ENCODE measurements at regions not wholly inside any gene's neighbourhood (a gene's known extent, or its start where the extent isn't known, plus 50 kb on each side); places are given as distances from the start of the nearest gene placed in this dataset.

DNA sequence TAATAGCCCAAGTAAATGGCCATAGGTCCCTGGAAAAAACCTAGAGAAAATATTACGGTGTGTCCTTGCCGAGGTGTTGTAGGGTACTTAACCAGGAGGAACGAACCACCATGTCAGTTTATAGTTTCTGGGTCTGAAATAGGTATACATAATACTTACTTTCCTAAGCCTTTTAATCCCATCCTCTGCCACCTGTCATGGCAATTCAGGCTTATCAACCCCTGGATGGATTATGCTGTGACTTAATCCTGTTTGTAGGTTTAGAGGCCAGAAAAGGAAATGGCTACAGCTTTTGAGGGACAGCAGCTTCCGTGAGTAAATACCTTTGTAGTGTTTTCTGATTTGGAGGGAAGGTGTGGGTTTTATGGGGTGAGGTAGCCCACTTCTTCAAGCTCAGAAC, 89.1 kb upstream of the PTPRD start:
- Histone ChIP-seq H3K4me2 (ENCODE audit: low read depth, low read length) (no peak overlapping the region), H3K4me3 (ENCODE audit: insufficient read depth, low read depth, low read length) (no peak overlapping the region), H2BK20ac (ENCODE audit: low read depth, low read length) (no peak overlapping the region), H2BK5ac (ENCODE audit: low read depth, low read length, poor library complexity, severe bottlenecking) (no peak overlapping the region), H4K20me1 (ENCODE audit: insufficient read depth, low read length) (no peaks in the 10 kb centered on the region), H3K9me3 (ENCODE audit: control insufficient read depth, insufficient read depth, low read length) (no peaks in the 10 kb centered on the region; the same call in 1 of the 2 replicates), H2AK9ac (replicated peaks; ENCODE audit: low read depth, low read length, poor library complexity) (no peak overlapping the region), H3K27ac (ENCODE audit: insufficient read depth, low read length) (no peak overlapping the region), H4K5ac (ENCODE audit: low read depth, low read length) (no peak overlapping the region), H4K8ac (ENCODE audit: low read depth in 2 of 2, low read length in 2 of 2) (no peak overlapping the region), H4K91ac (ENCODE audit: insufficient read depth, low read depth, low read length) (no peak overlapping the region), H2BK120ac (ENCODE audit: low read depth, low read length) (no peak overlapping the region), H3K56ac (ENCODE audit: extremely low read depth, insufficient read depth, low read length) (no peak overlapping the region), H3K9me1 (ENCODE audit: insufficient read depth, low read length) (no peaks in the 10 kb centered on the region), H2AK5ac (ENCODE audit: low read depth, low read length) (no peak overlapping the region), H3K4me1 (ENCODE audit: control insufficient read depth, insufficient read depth, low read length) (no peaks in the 10 kb centered on the region), H3K79me1 (ENCODE audit: low read depth in 1 of 2, low read length in 2 of 2) (no peaks in the 10 kb centered on the region), H3K36me3 (ENCODE audit: control insufficient read depth, insufficient read depth, low read length) (no peaks in the 10 kb centered on the region), H3K27me3 (ENCODE audit: control insufficient read depth, insufficient read depth, low read length) (no peaks in the 10 kb centered on the region), H3K23ac (ENCODE audit: low read depth, low read length) (no peak overlapping the region), H2BK15ac (ENCODE audit: low read depth, low read length) (no peak overlapping the region), H2AFZ (replicated peaks; ENCODE audit: low read length, poor library complexity) (no peak overlapping the region), H3K14ac (replicated peaks; ENCODE audit: low read depth, low read length) (no peak overlapping the region), H3K18ac (ENCODE audit: low read depth, low read length) (no peak overlapping the region), H3K4ac (ENCODE audit: low read depth, low read length) (no peak overlapping the region), H3K9ac (ENCODE audit: low read depth, low read length) (no peak overlapping the region)
- BruUV-seq (replicated peaks), result no TSS peak
- intact Hi-C loops (cut with micrococcal nuclease) (no loop called here), in situ Hi-C loops (cut with MboI; ENCODE audit: low sequenced_read_pairs) (no loop called here), dilution Hi-C loops (cut with HindIII; ENCODE audit: low sequenced_read_pairs, unreplicated experiment) (no loop called here)
- WGBS, 2 experiments (ENCODE audit: extremely low coverage in 2 of 2, insufficient read length in 1 of 2), result no CpG with 5 or more reads among the region's 4 CpGs
- no peak for TF ChIP-seq RFX5 (IDR thresholded peaks at IDR 0.05; ENCODE audit: low read depth, low read length)
- no peak for TF ChIP-seq POLR2A (IDR thresholded peaks at IDR 0.05; ENCODE audit: low read depth, low read length)
- TF ChIP-seq, protein P1, sequence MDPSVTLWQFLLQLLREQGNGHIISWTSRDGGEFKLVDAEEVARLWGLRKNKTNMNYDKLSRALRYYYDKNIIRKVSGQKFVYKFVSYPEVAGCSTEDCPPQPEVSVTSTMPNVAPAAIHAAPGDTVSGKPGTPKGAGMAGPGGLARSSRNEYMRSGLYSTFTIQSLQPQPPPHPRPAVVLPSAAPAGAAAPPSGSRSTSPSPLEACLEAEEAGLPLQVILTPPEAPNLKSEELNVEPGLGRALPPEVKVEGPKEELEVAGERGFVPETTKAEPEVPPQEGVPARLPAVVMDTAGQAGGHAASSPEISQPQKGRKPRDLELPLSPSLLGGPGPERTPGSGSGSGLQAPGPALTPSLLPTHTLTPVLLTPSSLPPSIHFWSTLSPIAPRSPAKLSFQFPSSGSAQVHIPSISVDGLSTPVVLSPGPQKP (IDR thresholded peaks at IDR 0.05; ENCODE audit: borderline replicate concordance, low read depth, low read length), result no peak
- no peak for TF ChIP-seq CHD1 (IDR thresholded peaks at IDR 0.05; ENCODE audit: low read depth, low read length)
- TF ChIP-seq RAD21 (IDR thresholded peaks at IDR 0.05; ENCODE audit: low read length), result no peak
- no peak for TF ChIP-seq FOS (IDR thresholded peaks at IDR 0.05; ENCODE audit: low read depth, low read length)
- no peak for TF ChIP-seq MXI1 (IDR thresholded peaks at IDR 0.05; ENCODE audit: borderline replicate concordance, low read depth, low read length)
- TF ChIP-seq BHLHE40 (IDR thresholded peaks at IDR 0.05; ENCODE audit: low read depth, low read length), result no peak
- TF ChIP-seq, protein P2, sequence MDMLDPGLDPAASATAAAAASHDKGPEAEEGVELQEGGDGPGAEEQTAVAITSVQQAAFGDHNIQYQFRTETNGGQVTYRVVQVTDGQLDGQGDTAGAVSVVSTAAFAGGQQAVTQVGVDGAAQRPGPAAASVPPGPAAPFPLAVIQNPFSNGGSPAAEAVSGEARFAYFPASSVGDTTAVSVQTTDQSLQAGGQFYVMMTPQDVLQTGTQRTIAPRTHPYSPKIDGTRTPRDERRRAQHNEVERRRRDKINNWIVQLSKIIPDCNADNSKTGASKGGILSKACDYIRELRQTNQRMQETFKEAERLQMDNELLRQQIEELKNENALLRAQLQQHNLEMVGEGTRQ (IDR thresholded peaks at IDR 0.05; ENCODE audit: low read depth, low read length), result no peak
- no peak for TF ChIP-seq NFE2L2 (IDR thresholded peaks at IDR 0.05; ENCODE audit: low read depth, low read length)
- no peak for TF ChIP-seq SMC3 (IDR thresholded peaks at IDR 0.05; ENCODE audit: low read depth, low read length)
- TF ChIP-seq, protein P3, sequence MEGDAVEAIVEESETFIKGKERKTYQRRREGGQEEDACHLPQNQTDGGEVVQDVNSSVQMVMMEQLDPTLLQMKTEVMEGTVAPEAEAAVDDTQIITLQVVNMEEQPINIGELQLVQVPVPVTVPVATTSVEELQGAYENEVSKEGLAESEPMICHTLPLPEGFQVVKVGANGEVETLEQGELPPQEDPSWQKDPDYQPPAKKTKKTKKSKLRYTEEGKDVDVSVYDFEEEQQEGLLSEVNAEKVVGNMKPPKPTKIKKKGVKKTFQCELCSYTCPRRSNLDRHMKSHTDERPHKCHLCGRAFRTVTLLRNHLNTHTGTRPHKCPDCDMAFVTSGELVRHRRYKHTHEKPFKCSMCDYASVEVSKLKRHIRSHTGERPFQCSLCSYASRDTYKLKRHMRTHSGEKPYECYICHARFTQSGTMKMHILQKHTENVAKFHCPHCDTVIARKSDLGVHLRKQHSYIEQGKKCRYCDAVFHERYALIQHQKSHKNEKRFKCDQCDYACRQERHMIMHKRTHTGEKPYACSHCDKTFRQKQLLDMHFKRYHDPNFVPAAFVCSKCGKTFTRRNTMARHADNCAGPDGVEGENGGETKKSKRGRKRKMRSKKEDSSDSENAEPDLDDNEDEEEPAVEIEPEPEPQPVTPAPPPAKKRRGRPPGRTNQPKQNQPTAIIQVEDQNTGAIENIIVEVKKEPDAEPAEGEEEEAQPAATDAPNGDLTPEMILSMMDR (conservative IDR thresholded peaks at IDR 0.05; ENCODE audit: low read depth, low read length), result no peak
- TF ChIP-seq RCOR1 (IDR thresholded peaks at IDR 0.05; ENCODE audit: insufficient replicate concordance, low read length), result no peak
- TF ChIP-seq MAFK (IDR thresholded peaks at IDR 0.05; ENCODE audit: low read depth, low read length), result no peak
- TF ChIP-seq CEBPB (IDR thresholded peaks at IDR 0.05; ENCODE audit: low read depth, low read length), result no peak
- TF ChIP-seq MAZ (IDR thresholded peaks at IDR 0.05; ENCODE audit: borderline replicate concordance, low read depth, low read length), result no peak
- ChIA-PET POLR2A (ENCODE audit: unreplicated experiment) (no interaction called here), CTCF (no interaction called here)
- no peak for ATAC-seq (ENCODE audit: low read depth)
- no peak for DNase-seq

Data from IMR-90 (cell line).